HG03196 (cell line): ENCODE measurements at regions not wholly inside any gene's neighbourhood (a gene's known extent, or its start where the extent isn't known, plus 50 kb on each side); places are given as distances from the start of the nearest gene placed in this dataset.
"Not testable (repeated sequence)": the region's sequence is repeated elsewhere in the genome, so short reads cannot be mapped to it uniquely, and the experiment has no call there.

Experiments used
- ATAC-seq: cut with Tn5 transposase; IDR thresholded peaks from one replicate; pipeline ENCODE4 v1.9.1; 2021; ENCODE audit not compliant: unreplicated experiment

GRCh38 chr10:64175271-64175962 is 654.2 kb downstream of the REEP3 start:
- ATAC-seq = no peak

- ATAC-seq = no peak
Measured at GRCh38 chr10:64182671-64183070, 661.5 kb downstream of the REEP3 start.

GRCh38 chr10:64191286-64191685 is 670.1 kb downstream of the REEP3 start:
- ATAC-seq = no peak

- ATAC-seq = no peak
Measured at GRCh38 chr10:64196638-64197315, 675.6 kb downstream of the REEP3 start.

- ATAC-seq = no peak
Measured at GRCh38 chr10:64201936-64202335, 680.7 kb downstream of the REEP3 start.

GRCh38 chr10:64204504-64204903 is 683.3 kb downstream of the REEP3 start:
- not testable (repeated sequence) for ATAC-seq

- no peak for ATAC-seq
Measured at GRCh38 chr10:64206409-64206808, 685.2 kb downstream of the REEP3 start.

GRCh38 chr10:64209561-64209960 is 688.4 kb downstream of the REEP3 start:
- ATAC-seq = no peak

- no peak for ATAC-seq
Measured at GRCh38 chr10:64210211-64210610, 689.0 kb downstream of the REEP3 start.

GRCh38 chr10:64211466-64211865 is 690.3 kb downstream of the REEP3 start:
- no peak for ATAC-seq

- no peak for ATAC-seq
Measured at GRCh38 chr10:64215088-64215487, 693.9 kb downstream of the REEP3 start.

GRCh38 chr10:64219271-64220025 is 698.2 kb downstream of the REEP3 start:
- ATAC-seq = no peak

- ATAC-seq = no peak
Measured at GRCh38 chr10:64234489-64234888, 713.3 kb downstream of the REEP3 start.

GRCh38 chr10:64257704-64258103 is 736.5 kb downstream of the REEP3 start:
- ATAC-seq = no peak

GRCh38 chr10:64261092-64261491 is 739.9 kb downstream of the REEP3 start:
- peak; percentile 42 for ATAC-seq

- no peak for ATAC-seq
Measured at GRCh38 chr10:64261676-64262075, 740.5 kb downstream of the REEP3 start.

GRCh38 chr10:64265961-64266360 is 744.8 kb downstream of the REEP3 start:
- no peak for ATAC-seq

GRCh38 chr10:64271508-64271907 is 750.3 kb downstream of the REEP3 start:
- no peak for ATAC-seq

- no peak for ATAC-seq
Measured at GRCh38 chr10:64271983-64272382, 750.8 kb downstream of the REEP3 start.

GRCh38 chr10:64275001-64275400 is 753.8 kb downstream of the REEP3 start:
- ATAC-seq = no peak

GRCh38 chr10:64275774-64276173 is 754.6 kb downstream of the REEP3 start:
- ATAC-seq = no peak

GRCh38 chr10:64277536-64277935 is 756.3 kb downstream of the REEP3 start:
- no peak for ATAC-seq
